ENCODE measurements at regions not wholly inside any gene's neighbourhood (a gene's known extent, or its start where the extent isn't known, plus 50 kb on each side); places are given as distances from the start of the nearest gene placed in this dataset.
"Not testable (repeated sequence)": the region's sequence is repeated elsewhere in the genome, so short reads cannot be mapped to it uniquely, and the experiment has no call there.

- H3K4me2 ChIP-seq (ENCODE audit: low read length) = no peak overlapping the region
- no peak overlapping the region for H3K4me3 ChIP-seq (ENCODE audit: low read length)
- H3K4me1 ChIP-seq (ENCODE audit: control insufficient read depth, insufficient read depth, low read length) = peaks cover 3% of the 10 kb centered on the region
- H3K9me3 ChIP-seq (replicated peaks; ENCODE audit: low read length) = no peaks in the 10 kb centered on the region
- H3K36me3 ChIP-seq (ENCODE audit: insufficient read depth, low read length) = no peaks in the 10 kb centered on the region
- no peaks in the 10 kb centered on the region for H3K27me3 ChIP-seq (ENCODE audit: control insufficient read depth, insufficient read depth, low read length)
- H3K9ac ChIP-seq (ENCODE audit: low read depth, low read length) = no peak overlapping the region
Measured at GRCh38 chr9:81776834-81777233, 87.5 kb upstream of the TLE1 start.

GRCh38 chr9:81777482-81777881 lies 88.1 kb upstream of the TLE1 start:
- Histone ChIP-seq H3K9me3 (replicated peaks; ENCODE audit: low read length) (no peaks in the 10 kb centered on the region), H3K4me2 (ENCODE audit: low read length) (no peak overlapping the region), H3K36me3 (ENCODE audit: insufficient read depth, low read length) (no peaks in the 10 kb centered on the region), H3K4me3 (ENCODE audit: low read length) (no peak overlapping the region), H3K4me1 (ENCODE audit: control insufficient read depth, insufficient read depth, low read length) (no peaks in the 10 kb centered on the region), H3K27me3 (ENCODE audit: control insufficient read depth, insufficient read depth, low read length) (no peaks in the 10 kb centered on the region), H3K9ac (ENCODE audit: low read depth, low read length) (no peak overlapping the region)

GRCh38 chr9:81782313-81782995 lies 93.1 kb upstream of the TLE1 start:
- H3K9me3 ChIP-seq (replicated peaks; ENCODE audit: low read length) = no peaks in the 10 kb centered on the region
- H3K4me2 ChIP-seq (ENCODE audit: low read length) = no peak overlapping the region
- no peak overlapping the region for H3K4me3 ChIP-seq (ENCODE audit: low read length)

GRCh38 chr9:81787747-81788632 lies 98.6 kb upstream of the TLE1 start:
- Histone ChIP-seq H3K4me2 (ENCODE audit: low read length) (no peak overlapping the region), H3K36me3 (ENCODE audit: insufficient read depth, low read length) (no peaks in the 10 kb centered on the region), H3K27me3 (ENCODE audit: control insufficient read depth, insufficient read depth, low read length) (no peaks in the 10 kb centered on the region), H3K9me3 (replicated peaks; ENCODE audit: low read length) (no peaks in the 10 kb centered on the region), H3K9ac (ENCODE audit: low read depth, low read length) (no peak overlapping the region), H3K4me1 (ENCODE audit: control insufficient read depth, insufficient read depth, low read length) (peaks cover 20% of the 10 kb centered on the region), H3K4me3 (ENCODE audit: low read length) (no peak overlapping the region)

More at GRCh38 chr9:81782313-81782995, 93.1 kb upstream of the TLE1 start:
- Histone ChIP-seq H3K9ac (ENCODE audit: low read depth, low read length) (no peak overlapping the region), H3K4me1 (ENCODE audit: control insufficient read depth, insufficient read depth, low read length) (peaks cover 2% of the 10 kb centered on the region), H3K27me3 (ENCODE audit: control insufficient read depth, insufficient read depth, low read length) (no peaks in the 10 kb centered on the region), H3K36me3 (ENCODE audit: insufficient read depth, low read length) (no peaks in the 10 kb centered on the region)

GRCh38 chr9:81789721-81790120 lies 100.4 kb upstream of the TLE1 start:
- Histone ChIP-seq H3K4me3 (ENCODE audit: low read length) (no peak overlapping the region), H3K9me3 (replicated peaks; ENCODE audit: low read length) (no peaks in the 10 kb centered on the region), H3K4me1 (ENCODE audit: control insufficient read depth, insufficient read depth, low read length) (peaks cover 20% of the 10 kb centered on the region), H3K36me3 (ENCODE audit: insufficient read depth, low read length) (no peaks in the 10 kb centered on the region), H3K9ac (ENCODE audit: low read depth, low read length) (no peak overlapping the region), H3K27me3 (ENCODE audit: control insufficient read depth, insufficient read depth, low read length) (no peaks in the 10 kb centered on the region), H3K4me2 (ENCODE audit: low read length) (no peak overlapping the region)

GRCh38 chr9:81790166-81790565 lies 100.8 kb upstream of the TLE1 start:
- H3K4me3 ChIP-seq (ENCODE audit: low read length) = no peak overlapping the region
- H3K27me3 ChIP-seq (ENCODE audit: control insufficient read depth, insufficient read depth, low read length) = no peaks in the 10 kb centered on the region
- no peak overlapping the region for H3K4me2 ChIP-seq (ENCODE audit: low read length)
- peaks cover 20% of the 10 kb centered on the region for H3K4me1 ChIP-seq (ENCODE audit: control insufficient read depth, insufficient read depth, low read length)
- no peak overlapping the region for H3K9ac ChIP-seq (ENCODE audit: low read depth, low read length)
- H3K36me3 ChIP-seq (ENCODE audit: insufficient read depth, low read length) = no peaks in the 10 kb centered on the region
- no peaks in the 10 kb centered on the region for H3K9me3 ChIP-seq (replicated peaks; ENCODE audit: low read length)

GRCh38 chr9:81791076-81791475 lies 101.7 kb upstream of the TLE1 start:
- H3K4me2 ChIP-seq (ENCODE audit: low read length) = no peak overlapping the region
- no peaks in the 10 kb centered on the region for H3K36me3 ChIP-seq (ENCODE audit: insufficient read depth, low read length)
- H3K9ac ChIP-seq (ENCODE audit: low read depth, low read length) = no peak overlapping the region
- H3K4me3 ChIP-seq (ENCODE audit: low read length) = no peak overlapping the region
- no peaks in the 10 kb centered on the region for H3K27me3 ChIP-seq (ENCODE audit: control insufficient read depth, insufficient read depth, low read length)
- no peaks in the 10 kb centered on the region for H3K9me3 ChIP-seq (replicated peaks; ENCODE audit: low read length)
- peaks cover 20% of the 10 kb centered on the region for H3K4me1 ChIP-seq (ENCODE audit: control insufficient read depth, insufficient read depth, low read length)

GRCh38 chr9:81798606-81799005 lies 109.3 kb upstream of the TLE1 start:
- Histone ChIP-seq H3K4me3 (ENCODE audit: low read length) (no peak overlapping the region), H3K36me3 (ENCODE audit: insufficient read depth, low read length) (no peaks in the 10 kb centered on the region), H3K4me1 (ENCODE audit: control insufficient read depth, insufficient read depth, low read length) (no peaks in the 10 kb centered on the region), H3K9me3 (replicated peaks; ENCODE audit: low read length) (no peaks in the 10 kb centered on the region), H3K4me2 (ENCODE audit: low read length) (no peak overlapping the region), H3K27me3 (ENCODE audit: control insufficient read depth, insufficient read depth, low read length) (no peaks in the 10 kb centered on the region), H3K9ac (ENCODE audit: low read depth, low read length) (no peak overlapping the region)

GRCh38 chr9:81801190-81801589 lies 111.8 kb upstream of the TLE1 start:
- no peaks in the 10 kb centered on the region for H3K36me3 ChIP-seq (ENCODE audit: insufficient read depth, low read length)
- H3K9ac ChIP-seq (ENCODE audit: low read depth, low read length) = no peak overlapping the region
- H3K27me3 ChIP-seq (ENCODE audit: control insufficient read depth, insufficient read depth, low read length) = no peaks in the 10 kb centered on the region
- H3K4me1 ChIP-seq (ENCODE audit: control insufficient read depth, insufficient read depth, low read length) = no peaks in the 10 kb centered on the region
- no peaks in the 10 kb centered on the region for H3K9me3 ChIP-seq (replicated peaks; ENCODE audit: low read length)
- no peak overlapping the region for H3K4me3 ChIP-seq (ENCODE audit: low read length)
- H3K4me2 ChIP-seq (ENCODE audit: low read length) = no peak overlapping the region

- Histone ChIP-seq H3K9me3 (replicated peaks; ENCODE audit: low read length) (no peaks in the 10 kb centered on the region), H3K9ac (ENCODE audit: low read depth, low read length) (no peak overlapping the region), H3K4me1 (ENCODE audit: control insufficient read depth, insufficient read depth, low read length) (no peaks in the 10 kb centered on the region), H3K4me2 (ENCODE audit: low read length) (no peak overlapping the region), H3K27me3 (ENCODE audit: control insufficient read depth, insufficient read depth, low read length) (no peaks in the 10 kb centered on the region), H3K36me3 (ENCODE audit: insufficient read depth, low read length) (no peaks in the 10 kb centered on the region), H3K4me3 (ENCODE audit: low read length) (no peak overlapping the region)
Measured at GRCh38 chr9:81804306-81804705, 115.0 kb upstream of the TLE1 start.

- H3K36me3 ChIP-seq (ENCODE audit: insufficient read depth, low read length); H3K9ac ChIP-seq (ENCODE audit: low read depth, low read length); H3K4me1 ChIP-seq (ENCODE audit: control insufficient read depth, insufficient read depth, low read length); H3K4me3 ChIP-seq (ENCODE audit: low read length); H3K4me2 ChIP-seq (ENCODE audit: low read length); H3K9me3 ChIP-seq (replicated peaks; ENCODE audit: low read length); H3K27me3 ChIP-seq (ENCODE audit: control insufficient read depth, insufficient read depth, low read length): not testable (repeated sequence)
Measured at GRCh38 chr9:81811688-81812087, 116.5 kb upstream of the SPATA31D4 start.

- H3K4me1 ChIP-seq (ENCODE audit: control insufficient read depth, insufficient read depth, low read length) = peaks cover under 1% of the 10 kb centered on the region
- no peak overlapping the region for H3K4me3 ChIP-seq (ENCODE audit: low read length)
- H3K9ac ChIP-seq (ENCODE audit: low read depth, low read length) = no peak overlapping the region
- no peak overlapping the region for H3K4me2 ChIP-seq (ENCODE audit: low read length)
- H3K36me3 ChIP-seq (ENCODE audit: insufficient read depth, low read length) = no peaks in the 10 kb centered on the region
- no peaks in the 10 kb centered on the region for H3K9me3 ChIP-seq (replicated peaks; ENCODE audit: low read length)
- H3K27me3 ChIP-seq (ENCODE audit: control insufficient read depth, insufficient read depth, low read length) = peaks cover 11% of the 10 kb centered on the region
Measured at GRCh38 chr9:81814401-81814793, 113.8 kb upstream of the SPATA31D4 start.
